GM23248 (cell line): ENCODE measurements at regions not wholly inside any gene's neighbourhood (a gene's known extent, or its start where the extent isn't known, plus 50 kb on each side); places are given as distances from the start of the nearest gene placed in this dataset.
"Not testable (repeated sequence)": the region's sequence is repeated elsewhere in the genome, so short reads cannot be mapped to it uniquely, and the experiment has no call there.

Experiments
- DNase-seq: peaks from one replicate; pipeline ENCODE4 v3.0.0-alpha.2; 2015
- H2AFZ ChIP-seq: fragments of 200-600 bp; sonication (generic); 2 replicates; pipeline ENCODE4 v1.6.1; 2016; ENCODE audit warnings: antibody characterized with exemption
- H3F3A ChIP-seq: fragments of 200-600 bp; sonication (generic); 2 replicates; pipeline ENCODE4 v1.6.1; 2016; ENCODE audit warnings: mild to moderate bottlenecking, antibody characterized with exemption, mixed run types; ENCODE audit not compliant: insufficient read depth
- H3K27ac ChIP-seq: fragments of 200-600 bp; sonication (generic); 2 replicates; pipeline ENCODE4 v1.5.1; 2016; ENCODE audit warnings: mild to moderate bottlenecking
- H3K27me3 ChIP-seq: fragments of 200-600 bp; sonication (generic); replicated peaks from 2 replicates; pipeline ENCODE4 v1.6.1; 2016; ENCODE audit warnings: mild to moderate bottlenecking; ENCODE audit not compliant: insufficient read depth
- H3K36me3 ChIP-seq: fragments of 200-600 bp; sonication (generic); 2 replicates; pipeline ENCODE4 v1.6.1; 2016; ENCODE audit warnings: low read depth, mild to moderate bottlenecking
- H3K4me1 ChIP-seq: fragments of 200-600 bp; sonication (generic); 2 replicates; pipeline ENCODE4 v1.6.1; 2016; ENCODE audit warnings: mild to moderate bottlenecking; ENCODE audit not compliant: insufficient read depth
- H3K4me2 ChIP-seq: fragments of 200-600 bp; sonication (generic); one replicate; pipeline ENCODE4 v1.6.1; 2016; ENCODE audit warnings: mild to moderate bottlenecking; ENCODE audit not compliant: unreplicated experiment
- H3K4me3 ChIP-seq: fragments of 200-600 bp; sonication (generic); 2 replicates; pipeline ENCODE4 v1.5.1; 2016; ENCODE audit warnings: mild to moderate bottlenecking
- H3K79me2 ChIP-seq: fragments of 200-600 bp; sonication (generic); 2 replicates; pipeline ENCODE4 v1.6.1; 2016; ENCODE audit warnings: mild to moderate bottlenecking; ENCODE audit not compliant: insufficient read depth
- H3K9ac ChIP-seq: fragments of 200-600 bp; sonication (generic); 2 replicates; pipeline ENCODE4 v1.6.1; 2016; ENCODE audit warnings: mild to moderate bottlenecking
- H3K9me2 ChIP-seq: fragments of 200-600 bp; sonication (generic); 2 replicates; pipeline ENCODE4 v1.6.1; 2016; ENCODE audit warnings: mixed run types, mild to moderate bottlenecking, moderate library complexity; ENCODE audit not compliant: insufficient read depth
- H3K9me3 ChIP-seq: fragments of 200-600 bp; sonication (generic); one replicate; pipeline ENCODE4 v1.6.1; 2017; ENCODE audit warnings: low read depth
- H4K20me1 ChIP-seq: fragments of 200-600 bp; sonication (generic); 2 replicates; pipeline ENCODE4 v1.6.0; 2016; ENCODE audit not compliant: insufficient read depth
- EZH2 ChIP-seq: fragments of 200-600 bp; sonication (generic); IDR thresholded peaks from 2 replicates; pipeline ENCODE4 v1.6.1; 2018; ENCODE audit warnings: antibody characterized with exemption, mild to moderate bottlenecking; ENCODE audit not compliant: insufficient read depth, poor library complexity, severe bottlenecking
- EZH2phosphoT487 ChIP-seq: fragments of 200-600 bp; sonication (generic); IDR thresholded peaks from 2 replicates; pipeline ENCODE4 v1.6.1; 2018; ENCODE audit warnings: antibody characterized with exemption, moderate library complexity, mild to moderate bottlenecking, low read depth; ENCODE audit not compliant: insufficient read depth
- WGBS, 2 experiments: methylation state at CpG; one replicate each; pipeline ENCODE4 v1.1.6; 2015 to 2017; ENCODE audit warnings: low lambda C conversion rate in 2 of 2, low coverage in 1 of 2; ENCODE audit errors: missing lambda C conversion rate in 2 of 2; 5-methylcytosine and 5-hydroxymethylcytosine counted together
- in situ Hi-C: fragments of 300-500 bp; cut with MboI; formaldehyde crosslinking; loops from 2 replicates; pipeline ENCODE4 v1.15.0; 2020

- H3F3A ChIP-seq = no peaks in the 10 kb centered on the region
- H3K27ac ChIP-seq = no peak overlapping the region
- H4K20me1 ChIP-seq = no peaks in the 10 kb centered on the region
- H3K9ac ChIP-seq = no peak overlapping the region
- TF ChIP-seq EZH2phosphoT487 = no peak
- TF ChIP-seq EZH2 = no peak
- WGBS, 2 experiments = 66 to 68% methylated on average over 5 of the region's 5 CpGs
- H3K9me2 ChIP-seq = no peaks in the 10 kb centered on the region
- H3K4me1 ChIP-seq = no peaks in the 10 kb centered on the region
- no peaks in the 10 kb centered on the region for H3K79me2 ChIP-seq
- no peaks in the 10 kb centered on the region for H3K36me3 ChIP-seq
- no peak overlapping the region for H2AFZ ChIP-seq
- no peak overlapping the region for H3K4me3 ChIP-seq
- H3K27me3 ChIP-seq = peaks cover 10% of the 10 kb centered on the region
- DNase-seq = no peak
- no peak overlapping the region for H3K4me2 ChIP-seq
- no peaks in the 10 kb centered on the region for H3K9me3 ChIP-seq
- in situ Hi-C loops = no loop called here
Observed at GRCh38 chr7:34225193-34225592, 319.9 kb downstream of the BMPER start.

DNA sequence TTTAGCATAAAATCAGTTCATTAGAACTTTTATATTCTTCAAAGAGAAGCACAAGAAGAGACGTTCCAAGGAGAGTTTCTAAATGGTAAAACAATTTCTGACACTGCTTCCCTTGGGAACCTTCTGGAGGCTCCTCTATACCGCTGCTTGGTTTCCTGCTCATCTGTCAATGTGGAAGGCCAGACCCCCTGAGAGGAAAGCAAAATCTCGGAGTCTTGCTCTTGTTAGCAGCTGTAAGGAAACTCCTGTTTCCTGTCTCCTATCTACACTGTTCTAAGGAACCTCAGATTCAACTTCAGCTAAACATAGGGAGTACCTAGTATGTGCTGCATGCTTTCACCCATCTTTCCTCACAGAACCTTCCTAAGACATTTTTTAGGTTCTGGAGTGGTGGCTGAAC is 322.2 kb downstream of the BMPER start:
- Histone ChIP-seq H3K27ac (no peak overlapping the region), H3K79me2 (no peaks in the 10 kb centered on the region)
- 27 to 33% methylated on average over 3 of the region's 3 CpGs for WGBS, 2 experiments

GRCh38 chr7:34235101-34235500 is 329.8 kb downstream of the BMPER start:
- H4K20me1 ChIP-seq, H3K9me3 ChIP-seq, H2AFZ ChIP-seq, H3K27me3 ChIP-seq, DNase-seq, H3K27ac ChIP-seq, H3K4me2 ChIP-seq, in situ Hi-C loops, H3K36me3 ChIP-seq, H3K79me2 ChIP-seq, H3K4me1 ChIP-seq, H3K4me3 ChIP-seq, H3F3A ChIP-seq, H3K9ac ChIP-seq, H3K9me2 ChIP-seq: not testable (repeated sequence)
- 58 to 65% methylated on average over 5 of the region's 5 CpGs for WGBS, 2 experiments

More for the DNA sequence above, 322.2 kb downstream of the BMPER start:
- Histone ChIP-seq H3K9me3 (no peaks in the 10 kb centered on the region), H3K4me1 (no peaks in the 10 kb centered on the region), H2AFZ (no peak overlapping the region), H3K4me2 (no peak overlapping the region), H3K9ac (no peak overlapping the region), H3K4me3 (no peak overlapping the region), H3K27me3 (peaks cover 10% of the 10 kb centered on the region), H3K9me2 (no peaks in the 10 kb centered on the region), H3F3A (no peaks in the 10 kb centered on the region), H3K36me3 (no peaks in the 10 kb centered on the region), H4K20me1 (no peaks in the 10 kb centered on the region)
- no peak for DNase-seq
- in situ Hi-C loops = no loop called here
- TF ChIP-seq EZH2phosphoT487 (no peak), EZH2 (no peak)

DNA sequence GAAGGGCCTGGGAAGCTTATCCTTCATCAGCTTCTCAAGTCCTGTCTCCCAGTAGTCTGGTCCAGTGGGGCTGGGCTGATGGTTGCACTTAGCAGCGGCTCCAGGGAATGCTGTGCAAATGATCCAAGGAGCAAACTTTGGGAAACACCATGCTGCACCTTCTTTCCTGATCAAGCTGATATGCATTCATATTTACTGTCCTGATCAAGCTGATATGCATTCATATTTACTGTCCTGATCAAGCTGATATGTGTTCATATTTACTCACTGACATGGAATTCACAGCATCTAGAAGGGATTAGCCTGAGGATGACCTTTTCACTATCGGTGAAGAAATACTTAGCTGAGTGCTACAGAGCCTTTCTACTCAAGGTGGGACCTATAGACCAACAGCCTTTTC is 330.7 kb downstream of the BMPER start:
- no peak overlapping the region for H3K9ac ChIP-seq
- H3K4me1 ChIP-seq = peaks cover 8% of the 10 kb centered on the region
- TF ChIP-seq EZH2 = no peak
- no peak for TF ChIP-seq EZH2phosphoT487
- no peak overlapping the region for H3K4me3 ChIP-seq
- in situ Hi-C loops = no loop called here
- no peak overlapping the region for H3K27ac ChIP-seq
- DNase-seq = no peak
- WGBS, 2 experiments = 39 to 57% methylated on average over 2 of the region's 2 CpGs
- H4K20me1 ChIP-seq = no peaks in the 10 kb centered on the region
- no peaks in the 10 kb centered on the region for H3K36me3 ChIP-seq
- H3K4me2 ChIP-seq = no peak overlapping the region
- no peaks in the 10 kb centered on the region for H3K79me2 ChIP-seq
- no peaks in the 10 kb centered on the region for H3K27me3 ChIP-seq
- H2AFZ ChIP-seq = no peak overlapping the region
- H3F3A ChIP-seq = peaks cover 10% of the 10 kb centered on the region
- no peaks in the 10 kb centered on the region for H3K9me3 ChIP-seq
- no peaks in the 10 kb centered on the region for H3K9me2 ChIP-seq

- H3K27me3 ChIP-seq = no peaks in the 10 kb centered on the region
- no peaks in the 10 kb centered on the region for H3K9me3 ChIP-seq
- H3K4me1 ChIP-seq = peaks cover 13% of the 10 kb centered on the region
- H3K4me3 ChIP-seq = no peak overlapping the region
- peaks cover 16% of the 10 kb centered on the region for H3F3A ChIP-seq
- TF ChIP-seq EZH2phosphoT487 (no peak), EZH2 (no peak)
- no peaks in the 10 kb centered on the region for H3K79me2 ChIP-seq
- no peak for DNase-seq
- WGBS, 2 experiments = 38 to 41% methylated on average over 2 of the region's 2 CpGs
- in situ Hi-C loops = no loop called here
- no peak overlapping the region for H3K9ac ChIP-seq
- H2AFZ ChIP-seq = no peak overlapping the region
- no peak overlapping the region for H3K27ac ChIP-seq
- no peaks in the 10 kb centered on the region for H4K20me1 ChIP-seq
- no peaks in the 10 kb centered on the region for H3K36me3 ChIP-seq
- no peak overlapping the region for H3K4me2 ChIP-seq
- no peaks in the 10 kb centered on the region for H3K9me2 ChIP-seq
Observed at GRCh38 chr7:34236839-34237492, 331.6 kb downstream of the BMPER start.
